MCF 10A (cell line): ENCODE measurements at regions not wholly inside any gene's neighbourhood (a gene's known extent, or its start where the extent isn't known, plus 50 kb on each side); places are given as distances from the start of the nearest gene placed in this dataset.

Source experiments
- BruUV-seq: library from RNA; stranded (reverse); fragments of 400-500 nt; replicated peaks from 2 replicates; lab custom pipeline; 2021; lab: Mats Ljungman, UMichigan
- CTCF ChIA-PET: fragments of 300-600 bp; sonication (Branson Sonifier 250); formaldehyde crosslinking; extraction: SDS; loops from one replicate; lab custom pipeline; 2021; ENCODE audit warnings: antibody characterized with exemption, inconsistent platforms; lab: Yijun Ruan, JAX
- POLR2A ChIA-PET: fragments of 300-600, 350-650 bp; sonication (Branson Sonifier 250); formaldehyde crosslinking; extraction: SDS; loops from one replicate; lab custom pipeline; 2020; ENCODE audit warnings: antibody characterized with exemption, inconsistent platforms; lab: Yijun Ruan, JAX
- DNase-seq: peaks from one replicate; pipeline ENCODE4 v3.0.0-alpha.2; 2018; ENCODE audit not compliant: unreplicated experiment
- H3K27ac Mint-ChIP-seq: one replicate; pipeline ENCODE4 v1.8.0; 2022; ENCODE audit warnings: mild to moderate bottlenecking, low read depth, mixed read lengths; ENCODE audit not compliant: unreplicated experiment
- H3K27me3 Mint-ChIP-seq: one replicate; pipeline ENCODE4 v1.8.0; 2022; ENCODE audit warnings: mixed read lengths; ENCODE audit not compliant: insufficient read depth, unreplicated experiment
- H3K36me3 Mint-ChIP-seq: one replicate; pipeline ENCODE4 v1.8.0; 2022; ENCODE audit warnings: mild to moderate bottlenecking, moderate library complexity, mixed read lengths; ENCODE audit not compliant: insufficient read depth, unreplicated experiment
- H3K4me1 Mint-ChIP-seq: one replicate; pipeline ENCODE4 v1.8.0; 2022; ENCODE audit warnings: mixed read lengths; ENCODE audit not compliant: insufficient read depth, unreplicated experiment
- H3K4me3 Mint-ChIP-seq: one replicate; pipeline ENCODE4 v1.8.0; 2022; ENCODE audit warnings: mild to moderate bottlenecking, moderate library complexity, mixed read lengths; ENCODE audit not compliant: unreplicated experiment
- H3K9me3 Mint-ChIP-seq: one replicate; pipeline ENCODE4 v1.8.0; 2022; ENCODE audit warnings: mixed read lengths; ENCODE audit not compliant: unreplicated experiment
- CTCF ChIP-seq: fragments of 200-600 bp; IDR thresholded peaks from one replicate; pipeline ENCODE4 v1.8.0; 2022; ENCODE audit warnings: antibody characterized with exemption, mild to moderate bottlenecking; ENCODE audit not compliant: unreplicated experiment
- intact Hi-C: fragments of 100-400 bp; cut with micrococcal nuclease; formaldehyde crosslinking; loops from 2 replicates; pipeline ENCODE4 v1.14.1; 2022

DNA sequence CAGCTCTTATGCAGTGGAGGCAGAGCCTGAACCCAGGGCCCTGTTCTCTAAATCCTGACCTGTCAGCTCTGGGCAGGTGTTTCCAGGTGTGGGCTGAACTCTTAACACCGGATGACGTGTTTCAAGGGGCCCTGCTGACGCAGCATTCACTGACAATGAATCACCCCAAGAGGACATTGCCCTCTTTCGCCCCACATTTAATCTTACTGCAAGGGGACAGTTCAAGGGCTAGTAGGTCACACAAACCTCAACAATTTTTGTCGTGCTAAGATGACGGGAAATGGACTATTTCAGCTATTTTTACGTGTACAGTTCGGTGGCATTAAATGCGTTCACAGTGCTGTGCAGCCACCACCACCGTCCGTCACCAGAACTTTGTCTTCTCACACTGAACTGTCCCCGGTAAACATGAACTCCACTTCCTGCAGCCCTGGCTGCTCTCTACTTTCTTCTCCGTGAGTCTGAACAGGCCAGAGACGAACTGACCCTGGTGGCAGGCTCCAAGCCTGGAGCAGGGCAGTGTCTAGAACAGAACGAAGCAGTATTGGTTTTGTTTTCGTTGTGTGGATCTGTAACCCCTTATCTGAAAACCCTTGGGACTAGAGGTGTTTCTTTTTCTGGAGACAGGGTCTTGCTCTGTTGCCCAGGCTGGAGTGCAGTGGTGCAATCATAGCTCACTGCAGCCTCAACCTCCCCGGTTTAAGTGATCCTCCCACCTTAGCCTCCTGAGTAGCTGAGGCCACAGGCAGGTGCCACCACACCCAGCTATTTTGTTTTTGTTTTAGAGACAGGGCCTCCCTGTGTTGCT lies 88.4 kb upstream of the CIBAR2 start:
- DNase-seq = peak; percentile 41
- Mint-ChIP-seq H3K27me3 (no peaks in the 10 kb centered on the region), H3K4me1 (peaks cover 18% of the 10 kb centered on the region), H3K9me3 (no peaks in the 10 kb centered on the region), H3K27ac (peak overlapping the region; percentile 62), H3K36me3 (no peaks in the 10 kb centered on the region), H3K4me3 (no peak overlapping the region)
- ChIA-PET CTCF (interaction anchor here (0.9 kb wide), 1 partner anchor 13 kb away, joined by 5 read pairs; no protein-coding TSS in a partner anchor), POLR2A (interaction anchor here (1.0 to 1.3 kb wide), 2 partner anchors 20 to 49 kb away, joined by 3 to 4 read pairs; no protein-coding TSS in a partner anchor)
- no TSS peak for BruUV-seq
- intact Hi-C loops = no loop called here
- TF ChIP-seq CTCF = no peak

GRCh38 chr16:85201574-85201973 lies 89.3 kb upstream of the CIBAR2 start:
- no peak for TF ChIP-seq CTCF
- DNase-seq = no peak
- ChIA-PET CTCF (interaction anchor here (0.9 kb wide), 2 partner anchors 11 to 12 kb away, joined by 3 to 5 read pairs; no protein-coding TSS in a partner anchor), POLR2A (interaction anchor here (1.3 kb wide), 1 partner anchor 50 kb away, joined by 4 read pairs; no protein-coding TSS in a partner anchor)
- H3K27me3 Mint-ChIP-seq = no peaks in the 10 kb centered on the region
- no TSS peak for BruUV-seq
- H3K4me1 Mint-ChIP-seq = peaks cover 22% of the 10 kb centered on the region
- no peaks in the 10 kb centered on the region for H3K36me3 Mint-ChIP-seq
- no peak overlapping the region for H3K4me3 Mint-ChIP-seq
- H3K27ac Mint-ChIP-seq = no peak overlapping the region
- no peaks in the 10 kb centered on the region for H3K9me3 Mint-ChIP-seq
- intact Hi-C loops = no loop called here

DNA sequence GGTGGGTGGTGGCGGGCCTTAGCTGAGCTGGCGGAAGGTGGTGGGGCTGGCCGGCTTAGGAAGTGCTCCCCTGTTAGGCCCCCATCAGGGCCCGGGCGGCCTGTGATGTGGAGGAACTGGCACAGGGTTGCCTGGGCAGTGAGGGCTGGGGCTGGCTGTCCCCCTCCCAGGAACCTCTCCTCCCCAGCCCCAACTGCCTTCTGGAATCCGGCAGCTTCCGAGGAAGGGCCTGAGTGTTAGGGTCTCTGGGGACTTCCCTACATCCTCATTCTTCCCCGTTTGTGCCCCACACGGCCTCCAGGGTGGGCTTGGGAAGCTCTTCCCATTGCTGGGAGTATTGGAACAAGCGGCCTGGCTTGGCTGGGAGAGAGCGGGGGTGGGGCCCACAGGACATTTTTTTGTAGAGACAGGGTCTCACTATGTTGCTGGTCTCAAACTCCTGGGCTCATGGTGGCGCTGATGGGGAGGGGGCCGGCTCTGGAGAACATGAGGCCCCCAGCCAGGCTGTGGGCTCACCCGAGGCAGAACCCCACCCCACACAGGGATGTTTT lies 89.9 kb upstream of the CIBAR2 start:
- DNase-seq = no peak
- H3K27me3 Mint-ChIP-seq = no peaks in the 10 kb centered on the region
- H3K36me3 Mint-ChIP-seq = no peaks in the 10 kb centered on the region
- H3K9me3 Mint-ChIP-seq = no peaks in the 10 kb centered on the region
- intact Hi-C loops = no loop called here
- no peak overlapping the region for H3K4me3 Mint-ChIP-seq
- ChIA-PET POLR2A (no interaction called here), CTCF (interaction anchor here (0.9 kb wide), 1 partner anchor 10 kb away, joined by 3 read pairs; no protein-coding TSS in a partner anchor)
- peaks cover 22% of the 10 kb centered on the region for H3K4me1 Mint-ChIP-seq
- BruUV-seq = no TSS peak
- H3K27ac Mint-ChIP-seq = no peak overlapping the region
- no peak for TF ChIP-seq CTCF
